Stimulated activated memory B cell treated with anti-CD40 and anti-IgM and Interleukin-4, amounts not matched to agents 10 μg/mL and 1 μg/mL and 100 μg/mL, for 72 hours (primary cell): ENCODE measurements at regions not wholly inside any gene's neighbourhood (a gene's known extent, or its start where the extent isn't known, plus 50 kb on each side); places are given as distances from the start of the nearest gene placed in this dataset.
"Not testable (repeated sequence)": the region's sequence is repeated elsewhere in the genome, so short reads cannot be mapped to it uniquely, and the experiment has no call there.

Experiments used
- ATAC-seq: fragments of 150-1000 bp; cut with Tn5 transposase; 2 replicates; pipeline ENCODE4 v1.10.0; 2021
- H3K27ac Mint-ChIP-seq: one replicate; pipeline ENCODE4 v1.8.0; 2022; ENCODE audit warnings: mild to moderate bottlenecking, mixed read lengths
- H3K27me3 Mint-ChIP-seq: one replicate; pipeline ENCODE4 v1.8.0; 2022; ENCODE audit warnings: mixed read lengths
- H3K36me3 Mint-ChIP-seq: one replicate; pipeline ENCODE4 v1.8.0; 2022; ENCODE audit warnings: mixed read lengths
- H3K4me1 Mint-ChIP-seq: one replicate; pipeline ENCODE4 v1.8.0; 2022; ENCODE audit warnings: mixed read lengths
- H3K4me3 Mint-ChIP-seq: one replicate; pipeline ENCODE4 v1.8.0; 2022; ENCODE audit warnings: mild to moderate bottlenecking, moderate library complexity, mixed read lengths
- H3K9me3 Mint-ChIP-seq: one replicate; pipeline ENCODE4 v1.8.0; 2022; ENCODE audit warnings: mixed read lengths

- Mint-ChIP-seq H3K36me3 (peaks cover 8% of the 10 kb centered on the region), H3K4me1 (no peaks in the 10 kb centered on the region), H3K27me3 (peaks cover 33% of the 10 kb centered on the region), H3K9me3 (peaks cover 13% of the 10 kb centered on the region), H3K4me3 (no peak overlapping the region), H3K27ac (no peak overlapping the region)
- no peak for ATAC-seq
These were observed 183.9 kb downstream of the MYRFL start for GRCh38 chr12:70008944-70009343.

- no peak for ATAC-seq
- Mint-ChIP-seq H3K9me3 (peaks cover 13% of the 10 kb centered on the region), H3K4me1 (no peaks in the 10 kb centered on the region), H3K27me3 (peaks cover 33% of the 10 kb centered on the region), H3K27ac (no peak overlapping the region), H3K36me3 (peaks cover 8% of the 10 kb centered on the region), H3K4me3 (no peak overlapping the region)
These were observed 186.3 kb downstream of the MYRFL start for GRCh38 chr12:70011353-70011752.

- Mint-ChIP-seq H3K9me3 (peaks cover 11% of the 10 kb centered on the region), H3K27me3 (peaks cover 33% of the 10 kb centered on the region)
- H3K4me3 Mint-ChIP-seq, H3K36me3 Mint-ChIP-seq, H3K27ac Mint-ChIP-seq, ATAC-seq, H3K4me1 Mint-ChIP-seq: not testable (repeated sequence)
These were observed 188.0 kb downstream of the MYRFL start for GRCh38 chr12:70013016-70013415.

GRCh38 chr12:70028515-70028914 is 203.5 kb downstream of the MYRFL start:
- H3K9me3 Mint-ChIP-seq = peaks cover 3% of the 10 kb centered on the region
- no peaks in the 10 kb centered on the region for H3K36me3 Mint-ChIP-seq
- H3K4me3 Mint-ChIP-seq = no peak overlapping the region
- no peaks in the 10 kb centered on the region for H3K4me1 Mint-ChIP-seq
- H3K27me3 Mint-ChIP-seq = no peaks in the 10 kb centered on the region
- H3K27ac Mint-ChIP-seq = no peak overlapping the region
- no peak for ATAC-seq

GRCh38 chr12:70028918-70029317 is 203.9 kb downstream of the MYRFL start:
- Mint-ChIP-seq H3K36me3 (no peaks in the 10 kb centered on the region), H3K27me3 (no peaks in the 10 kb centered on the region), H3K4me3 (no peak overlapping the region), H3K4me1 (no peaks in the 10 kb centered on the region), H3K27ac (no peak overlapping the region), H3K9me3 (peaks cover 3% of the 10 kb centered on the region)
- no peak for ATAC-seq

- ATAC-seq = no peak
- H3K27me3 Mint-ChIP-seq = no peaks in the 10 kb centered on the region
- H3K4me1 Mint-ChIP-seq = no peaks in the 10 kb centered on the region
These were observed 206.0 kb downstream of the MYRFL start for GRCh38 chr12:70031046-70031445.

GRCh38 chr12:70032076-70032475 is 207.0 kb downstream of the MYRFL start:
- Mint-ChIP-seq H3K4me3 (no peak overlapping the region), H3K27ac (no peak overlapping the region), H3K36me3 (no peaks in the 10 kb centered on the region), H3K27me3 (no peaks in the 10 kb centered on the region), H3K4me1 (no peaks in the 10 kb centered on the region), H3K9me3 (peaks cover 3% of the 10 kb centered on the region)
- no peak for ATAC-seq

More at GRCh38 chr12:70031046-70031445, 206.0 kb downstream of the MYRFL start:
- H3K4me3 Mint-ChIP-seq = no peak overlapping the region
- peaks cover 3% of the 10 kb centered on the region for H3K9me3 Mint-ChIP-seq
- H3K27ac Mint-ChIP-seq = no peak overlapping the region
- H3K36me3 Mint-ChIP-seq = no peaks in the 10 kb centered on the region

- no peak overlapping the region for H3K27ac Mint-ChIP-seq
- H3K4me3 Mint-ChIP-seq = no peak overlapping the region
- H3K36me3 Mint-ChIP-seq = no peaks in the 10 kb centered on the region
- no peaks in the 10 kb centered on the region for H3K27me3 Mint-ChIP-seq
- no peak for ATAC-seq
- no peaks in the 10 kb centered on the region for H3K4me1 Mint-ChIP-seq
- H3K9me3 Mint-ChIP-seq = peaks cover 3% of the 10 kb centered on the region
These were observed 208.3 kb downstream of the MYRFL start for GRCh38 chr12:70033310-70033709.

GRCh38 chr12:70040141-70040540 is 203.1 kb upstream of the CNOT2 start:
- Mint-ChIP-seq H3K4me1 (no peaks in the 10 kb centered on the region), H3K4me3 (no peak overlapping the region), H3K27me3 (no peaks in the 10 kb centered on the region), H3K9me3 (no peaks in the 10 kb centered on the region), H3K36me3 (no peaks in the 10 kb centered on the region), H3K27ac (no peak overlapping the region)
- ATAC-seq = no peak

GRCh38 chr12:70042675-70043074 is 200.6 kb upstream of the CNOT2 start:
- Mint-ChIP-seq H3K27me3 (no peaks in the 10 kb centered on the region), H3K36me3 (no peaks in the 10 kb centered on the region), H3K4me3 (no peak overlapping the region), H3K27ac (no peak overlapping the region), H3K9me3 (no peaks in the 10 kb centered on the region), H3K4me1 (peaks cover 8% of the 10 kb centered on the region)
- ATAC-seq = no peak

GRCh38 chr12:70043490-70044138 is 199.6 kb upstream of the CNOT2 start:
- ATAC-seq = no peak
- H3K27me3 Mint-ChIP-seq = no peaks in the 10 kb centered on the region
- peaks cover 8% of the 10 kb centered on the region for H3K4me1 Mint-ChIP-seq
- no peaks in the 10 kb centered on the region for H3K36me3 Mint-ChIP-seq
- H3K9me3 Mint-ChIP-seq = no peaks in the 10 kb centered on the region
- no peak overlapping the region for H3K27ac Mint-ChIP-seq
- no peak overlapping the region for H3K4me3 Mint-ChIP-seq

GRCh38 chr12:70044167-70044566 is 199.1 kb upstream of the CNOT2 start:
- Mint-ChIP-seq H3K4me3 (no peak overlapping the region), H3K36me3 (no peaks in the 10 kb centered on the region), H3K4me1 (peaks cover 8% of the 10 kb centered on the region), H3K9me3 (no peaks in the 10 kb centered on the region), H3K27ac (no peak overlapping the region), H3K27me3 (no peaks in the 10 kb centered on the region)
- ATAC-seq = no peak

- H3K36me3 Mint-ChIP-seq = no peaks in the 10 kb centered on the region
- H3K27ac Mint-ChIP-seq = no peak overlapping the region
- ATAC-seq = no peak
- no peaks in the 10 kb centered on the region for H3K9me3 Mint-ChIP-seq
- H3K27me3 Mint-ChIP-seq = no peaks in the 10 kb centered on the region
- no peak overlapping the region for H3K4me3 Mint-ChIP-seq
- peaks cover 12% of the 10 kb centered on the region for H3K4me1 Mint-ChIP-seq
These were observed 198.2 kb upstream of the CNOT2 start for GRCh38 chr12:70045036-70045435.

GRCh38 chr12:70045514-70045913 is 197.7 kb upstream of the CNOT2 start:
- no peak for ATAC-seq
- peaks cover 17% of the 10 kb centered on the region for H3K4me1 Mint-ChIP-seq
- no peak overlapping the region for H3K4me3 Mint-ChIP-seq
- H3K36me3 Mint-ChIP-seq = no peaks in the 10 kb centered on the region
- H3K9me3 Mint-ChIP-seq = no peaks in the 10 kb centered on the region
- no peak overlapping the region for H3K27ac Mint-ChIP-seq
- H3K27me3 Mint-ChIP-seq = no peaks in the 10 kb centered on the region

GRCh38 chr12:70048521-70049250 is 194.5 kb upstream of the CNOT2 start:
- no peaks in the 10 kb centered on the region for H3K36me3 Mint-ChIP-seq
- H3K27me3 Mint-ChIP-seq = no peaks in the 10 kb centered on the region
- no peak overlapping the region for H3K27ac Mint-ChIP-seq
- no peak overlapping the region for H3K4me3 Mint-ChIP-seq
- H3K9me3 Mint-ChIP-seq = no peaks in the 10 kb centered on the region
- H3K4me1 Mint-ChIP-seq = peaks cover 19% of the 10 kb centered on the region
- ATAC-seq = no peak
